GM12872 (cell line): ENCODE measurements at regions not wholly inside any gene's neighbourhood (a gene's known extent, or its start where the extent isn't known, plus 50 kb on each side); places are given as distances from the start of the nearest gene placed in this dataset.

Experiments used
- CTCF ChIP-seq: IDR thresholded peaks from 3 replicates; pipeline ENCODE4 v1.5.1; 2011; ENCODE audit warnings: low read depth, mild to moderate bottlenecking, low read length, moderate library complexity; ENCODE audit not compliant: insufficient read depth

- no peak for TF ChIP-seq CTCF
These were observed 321.5 kb upstream of the CADM2 start for GRCh38 chr3:84637272-84637671.

GRCh38 chr3:84666468-84666867 lies 292.3 kb upstream of the CADM2 start:
- no peak for TF ChIP-seq CTCF

GRCh38 chr3:84679211-84679610 lies 279.6 kb upstream of the CADM2 start:
- TF ChIP-seq CTCF = no peak

- TF ChIP-seq CTCF = no peak
These were observed 278.1 kb upstream of the CADM2 start for GRCh38 chr3:84680700-84681099.

GRCh38 chr3:84683493-84683892 lies 275.3 kb upstream of the CADM2 start:
- TF ChIP-seq CTCF = no peak

- no peak for TF ChIP-seq CTCF
These were observed 273.3 kb upstream of the CADM2 start for GRCh38 chr3:84685467-84685866.

- no peak for TF ChIP-seq CTCF
These were observed 266.5 kb upstream of the CADM2 start for GRCh38 chr3:84692261-84692660.

GRCh38 chr3:84717894-84718293 lies 240.9 kb upstream of the CADM2 start:
- TF ChIP-seq CTCF = no peak
